Prostate gland (tissue), 2 donors: ENCODE measurements at regions not wholly inside any gene's neighbourhood (a gene's known extent, or its start where the extent isn't known, plus 50 kb on each side); places are given as distances from the start of the nearest gene placed in this dataset.

Experiments
- DNase-seq: peaks from one replicate; pipeline ENCODE4 v3.0.0-alpha.2; 2019; ENCODE audit warnings: low spot score
- H3K27ac ChIP-seq, 2 donors: fragments of 200-600 bp; sonication (generic); 2 replicates each; pipeline ENCODE4 v1.5.1; 2017 to 2019
- H3K27me3 ChIP-seq: fragments of 200-600 bp; sonication (generic); replicated peaks from 2 replicates; pipeline ENCODE4 v1.5.1; 2019; ENCODE audit not compliant: insufficient read depth
- H3K36me3 ChIP-seq, 2 donors: fragments of 200-600 bp; sonication (generic); 1 replicate in 1 of 2; 2 replicates in 1 of 2; pipeline versions ENCODE4 v1.5.1 to v1.8.1; 2017 to 2019
- H3K4me1 ChIP-seq: fragments of 200-600 bp; sonication (generic); replicated peaks from 2 replicates; pipeline ENCODE4 v1.5.1; 2019
- H3K4me3 ChIP-seq, 2 donors: fragments of 200-600 bp; sonication (generic); 2 replicates each; pipeline ENCODE4 v1.5.1; 2017 to 2019
- H3K9me3 ChIP-seq: fragments of 200-600 bp; sonication (generic); 2 replicates; pipeline ENCODE4 v1.5.1; 2017
- CTCF ChIP-seq, 4 experiments: fragments of 200-600 bp in 2 of 4; fragments of 450-650 bp in 2 of 4; sonication (generic) in 2 of 4; IDR thresholded peaks; 1 replicate in 3 of 4; 2 replicates in 1 of 4; pipeline ENCODE4 v1.5.1; 2016 to 2019; ENCODE audit warnings: antibody characterized with exemption in 4 of 4, mild to moderate bottlenecking in 2 of 4, moderate library complexity in 2 of 4
- POLR2A ChIP-seq: fragments of 450-650 bp; IDR thresholded peaks from one replicate; pipeline ENCODE4 v1.6.1; 2016; ENCODE audit warnings: antibody characterized with exemption, mild to moderate bottlenecking
- POLR2AphosphoS5 ChIP-seq: sonication (generic); formaldehyde crosslinking; IDR thresholded peaks from one replicate; pipeline ENCODE4 v1.6.1; 2017; ENCODE audit warnings: antibody characterized with exemption
- WGBS: methylation state at CpG from one replicate; pipeline ENCODE4 v1.1.5; 2018; 5-methylcytosine and 5-hydroxymethylcytosine counted together
- intact Hi-C: fragments of 100-400 bp; cut with DNase I; formaldehyde crosslinking; loops from one replicate; pipeline ENCODE4 v1.14.2; 2022

GRCh38 chr15:47477341-47477740, 240.0 kb upstream of the SEMA6D start:
- TF ChIP-seq CTCF (IDR thresholded peaks at IDR 0.05): no peak
- no peak for TF ChIP-seq POLR2AphosphoS5
- no peak for TF ChIP-seq POLR2A
- Histone ChIP-seq H3K27me3 (no peaks in the 10 kb centered on the region), H3K4me3 (no peak overlapping the region), H3K4me1 (no peaks in the 10 kb centered on the region), H3K27ac (no peak overlapping the region), H3K9me3 (no peaks in the 10 kb centered on the region), H3K36me3 (no peaks in the 10 kb centered on the region)
- intact Hi-C loops: no loop called here
- DNase-seq: no peak

GRCh38 chr15:47484059-47484458, 233.2 kb upstream of the SEMA6D start:
- Histone ChIP-seq H3K4me1 (no peaks in the 10 kb centered on the region), H3K4me3 (no peak overlapping the region), H3K9me3 (no peaks in the 10 kb centered on the region), H3K27ac (no peak overlapping the region), H3K27me3 (no peaks in the 10 kb centered on the region), H3K36me3 (no peaks in the 10 kb centered on the region)
- 76% methylated on average over 3 of the region's 3 CpGs for WGBS
- DNase-seq: no peak
- TF ChIP-seq POLR2AphosphoS5: no peak
- no peak for TF ChIP-seq POLR2A
- TF ChIP-seq CTCF (IDR thresholded peaks at IDR 0.05): no peak
- intact Hi-C loops: no loop called here

- intact Hi-C loops: no loop called here
- TF ChIP-seq POLR2AphosphoS5: no peak
- no peak for TF ChIP-seq CTCF (IDR thresholded peaks at IDR 0.05)
- TF ChIP-seq POLR2A: no peak
- no peaks in the 10 kb centered on the region for H3K4me1 ChIP-seq
- no peaks in the 10 kb centered on the region for H3K36me3 ChIP-seq
- 90% methylated on average over 2 of the region's 2 CpGs for WGBS
- no peaks in the 10 kb centered on the region for H3K9me3 ChIP-seq
- H3K4me3 ChIP-seq: no peak overlapping the region
- H3K27me3 ChIP-seq: no peaks in the 10 kb centered on the region
- H3K27ac ChIP-seq: no peak overlapping the region
- no peak for DNase-seq
These were observed 232.3 kb upstream of the SEMA6D start for GRCh38 chr15:47484997-47485396.

- Histone ChIP-seq H3K4me3 (no peak overlapping the region), H3K4me1 (no peaks in the 10 kb centered on the region), H3K36me3 (no peaks in the 10 kb centered on the region), H3K9me3 (no peaks in the 10 kb centered on the region), H3K27ac (no peak overlapping the region), H3K27me3 (no peaks in the 10 kb centered on the region)
- 98% methylated on average over 2 of the region's 2 CpGs for WGBS
- intact Hi-C loops: no loop called here
- no peak for TF ChIP-seq CTCF (IDR thresholded peaks at IDR 0.05)
- no peak for TF ChIP-seq POLR2AphosphoS5
- TF ChIP-seq POLR2A: no peak
- no peak for DNase-seq
These were observed 231.9 kb upstream of the SEMA6D start for GRCh38 chr15:47485419-47485818.

GRCh38 chr15:47486040-47486439, 231.3 kb upstream of the SEMA6D start:
- Histone ChIP-seq H3K4me3 (no peak overlapping the region), H3K27ac (no peak overlapping the region), H3K36me3 (no peaks in the 10 kb centered on the region), H3K4me1 (no peaks in the 10 kb centered on the region), H3K9me3 (no peaks in the 10 kb centered on the region), H3K27me3 (no peaks in the 10 kb centered on the region)
- TF ChIP-seq POLR2AphosphoS5 (no peak), POLR2A (no peak), CTCF (IDR thresholded peaks at IDR 0.05) (no peak)
- DNase-seq: no peak
- intact Hi-C loops: no loop called here
- 53% methylated on average over 3 of the region's 3 CpGs for WGBS
